Smooth muscle cell (in vitro differentiated cells): ENCODE measurements at regions not wholly inside any gene's neighbourhood (a gene's known extent, or its start where the extent isn't known, plus 50 kb on each side); places are given as distances from the start of the nearest gene placed in this dataset.

Source experiments
- DNase-seq: peaks from one replicate; lab custom pipeline; 2025; ENCODE audit not compliant: unreplicated experiment; lab: John Stamatoyannopoulos, UW
- H2AFZ ChIP-seq: fragments of 200-600 bp; sonication (generic); 2 replicates; pipeline ENCODE4 v1.6.0; 2016; ENCODE audit warnings: antibody characterized with exemption, low read depth, mild to moderate bottlenecking
- H3F3A ChIP-seq: fragments of 200-600 bp; sonication (generic); 2 replicates; pipeline ENCODE4 v1.6.0; 2017; ENCODE audit warnings: antibody characterized with exemption, low read depth
- H3K27ac ChIP-seq: fragments of 200-600 bp; sonication (generic); 2 replicates; pipeline ENCODE4 v1.5.1; 2016; ENCODE audit warnings: low read depth, mild to moderate bottlenecking
- H3K27me3 ChIP-seq: fragments of 200-600 bp; sonication (generic); 2 replicates; pipeline ENCODE4 v1.6.1; 2016; ENCODE audit warnings: low read depth, mild to moderate bottlenecking
- H3K36me3 ChIP-seq: fragments of 200-600 bp; sonication (generic); 2 replicates; pipeline ENCODE4 v1.5.1; 2016; ENCODE audit warnings: low read depth
- H3K4me1 ChIP-seq: fragments of 200-600 bp; sonication (generic); 2 replicates; pipeline ENCODE4 v1.5.1; 2016; ENCODE audit warnings: low read depth
- H3K4me2 ChIP-seq: fragments of 200-600 bp; sonication (generic); 2 replicates; pipeline ENCODE4 v1.6.0; 2016; ENCODE audit warnings: mild to moderate bottlenecking
- H3K4me3 ChIP-seq: fragments of 200-600 bp; sonication (generic); 2 replicates; pipeline ENCODE4 v1.5.1; 2016; ENCODE audit warnings: mild to moderate bottlenecking
- H3K79me2 ChIP-seq: fragments of 200-600 bp; sonication (generic); 2 replicates; pipeline ENCODE4 v1.6.0; 2016; ENCODE audit warnings: low read depth, mild to moderate bottlenecking
- H3K9ac ChIP-seq: fragments of 200-600 bp; sonication (generic); 2 replicates; pipeline ENCODE4 v1.6.0; 2016; ENCODE audit warnings: low read depth
- H3K9me3 ChIP-seq: fragments of 200-600 bp; sonication (generic); replicated peaks from 2 replicates; pipeline ENCODE4 v1.5.1; 2016; ENCODE audit warnings: low read depth
- H4K20me1 ChIP-seq: fragments of 200-600 bp; sonication (generic); 2 replicates; pipeline ENCODE4 v1.6.0; 2016; ENCODE audit warnings: low read depth
- WGBS: methylation state at CpG from one replicate; pipeline ENCODE4 v1.1.7; 2016; ENCODE audit warnings: low lambda C conversion rate; 5-methylcytosine and 5-hydroxymethylcytosine counted together
- TF ChIP-seq, protein P1 (sequence below): fragments of 200-600 bp; sonication (generic); IDR thresholded peaks from 2 replicates; pipeline ENCODE4 v1.5.1; 2017; ENCODE audit warnings: borderline replicate concordance, mild to moderate bottlenecking, antibody characterized with exemption; ENCODE audit not compliant: insufficient read depth, poor library complexity, severe bottlenecking

DNA sequence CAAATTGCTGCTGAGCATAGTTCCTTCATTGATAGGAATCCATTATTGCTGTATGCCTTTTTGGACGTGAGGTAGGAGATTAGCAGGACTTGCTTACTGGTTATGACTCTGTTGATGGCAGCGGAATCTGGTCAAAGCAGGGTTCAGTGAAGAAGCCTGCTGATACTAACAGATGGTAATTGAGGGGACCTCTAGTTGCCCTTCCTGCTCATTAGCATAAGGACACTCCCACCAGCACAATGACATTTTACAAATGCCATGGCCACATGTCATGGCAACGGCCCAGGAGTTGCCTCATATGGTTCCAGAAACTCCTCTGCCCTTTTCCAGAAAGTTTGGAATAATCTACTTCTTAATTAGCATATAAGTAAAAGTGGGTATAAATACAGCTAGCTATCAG is 417.5 kb downstream of the CDC14C start:
- Histone ChIP-seq H3K79me2 (no peaks in the 10 kb centered on the region), H3K4me1 (no peaks in the 10 kb centered on the region), H2AFZ (no peak overlapping the region), H3K4me3 (no peak overlapping the region), H3K4me2 (no peak overlapping the region), H3K36me3 (no peaks in the 10 kb centered on the region), H4K20me1 (no peaks in the 10 kb centered on the region), H3K9ac (no peak overlapping the region), H3F3A (no peaks in the 10 kb centered on the region), H3K9me3 (no peaks in the 10 kb centered on the region), H3K27me3 (no peaks in the 10 kb centered on the region), H3K27ac (no peak overlapping the region)
- 98% methylated on average over 3 of the region's 3 CpGs for WGBS
- no peak for DNase-seq
- TF ChIP-seq, protein P1, sequence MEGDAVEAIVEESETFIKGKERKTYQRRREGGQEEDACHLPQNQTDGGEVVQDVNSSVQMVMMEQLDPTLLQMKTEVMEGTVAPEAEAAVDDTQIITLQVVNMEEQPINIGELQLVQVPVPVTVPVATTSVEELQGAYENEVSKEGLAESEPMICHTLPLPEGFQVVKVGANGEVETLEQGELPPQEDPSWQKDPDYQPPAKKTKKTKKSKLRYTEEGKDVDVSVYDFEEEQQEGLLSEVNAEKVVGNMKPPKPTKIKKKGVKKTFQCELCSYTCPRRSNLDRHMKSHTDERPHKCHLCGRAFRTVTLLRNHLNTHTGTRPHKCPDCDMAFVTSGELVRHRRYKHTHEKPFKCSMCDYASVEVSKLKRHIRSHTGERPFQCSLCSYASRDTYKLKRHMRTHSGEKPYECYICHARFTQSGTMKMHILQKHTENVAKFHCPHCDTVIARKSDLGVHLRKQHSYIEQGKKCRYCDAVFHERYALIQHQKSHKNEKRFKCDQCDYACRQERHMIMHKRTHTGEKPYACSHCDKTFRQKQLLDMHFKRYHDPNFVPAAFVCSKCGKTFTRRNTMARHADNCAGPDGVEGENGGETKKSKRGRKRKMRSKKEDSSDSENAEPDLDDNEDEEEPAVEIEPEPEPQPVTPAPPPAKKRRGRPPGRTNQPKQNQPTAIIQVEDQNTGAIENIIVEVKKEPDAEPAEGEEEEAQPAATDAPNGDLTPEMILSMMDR = no peak

DNA sequence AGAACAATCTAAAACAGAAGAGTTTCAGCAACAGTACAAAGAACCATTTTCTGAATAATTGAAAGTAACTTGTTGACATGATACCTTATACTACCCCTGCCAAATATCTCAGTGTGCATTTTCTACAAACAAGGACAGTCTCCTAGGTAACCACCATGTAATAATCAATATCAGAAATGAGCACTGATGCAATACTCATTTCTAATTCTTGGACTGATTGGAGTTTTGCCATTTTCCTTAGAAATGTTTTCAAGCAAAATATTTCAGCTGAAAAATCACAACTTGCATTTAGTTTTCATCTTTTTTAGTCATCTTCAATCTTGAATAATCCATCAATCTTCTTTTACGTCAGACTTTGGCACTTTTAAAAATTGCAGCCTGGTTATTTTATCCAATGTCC is 420.2 kb downstream of the CDC14C start:
- no peaks in the 10 kb centered on the region for H3K4me1 ChIP-seq
- H3F3A ChIP-seq = no peaks in the 10 kb centered on the region
- H3K27me3 ChIP-seq = no peaks in the 10 kb centered on the region
- TF ChIP-seq, protein P1 = no peak
- DNase-seq = no peak
- 95% methylated on average over 1 of the region's 1 CpG for WGBS
- H3K4me2 ChIP-seq = no peak overlapping the region
- no peaks in the 10 kb centered on the region for H3K9me3 ChIP-seq
- no peak overlapping the region for H3K4me3 ChIP-seq
- H4K20me1 ChIP-seq = no peaks in the 10 kb centered on the region
- H3K79me2 ChIP-seq = no peaks in the 10 kb centered on the region
- H2AFZ ChIP-seq = no peak overlapping the region
- H3K27ac ChIP-seq = no peak overlapping the region
- H3K36me3 ChIP-seq = no peaks in the 10 kb centered on the region
- no peak overlapping the region for H3K9ac ChIP-seq

DNA sequence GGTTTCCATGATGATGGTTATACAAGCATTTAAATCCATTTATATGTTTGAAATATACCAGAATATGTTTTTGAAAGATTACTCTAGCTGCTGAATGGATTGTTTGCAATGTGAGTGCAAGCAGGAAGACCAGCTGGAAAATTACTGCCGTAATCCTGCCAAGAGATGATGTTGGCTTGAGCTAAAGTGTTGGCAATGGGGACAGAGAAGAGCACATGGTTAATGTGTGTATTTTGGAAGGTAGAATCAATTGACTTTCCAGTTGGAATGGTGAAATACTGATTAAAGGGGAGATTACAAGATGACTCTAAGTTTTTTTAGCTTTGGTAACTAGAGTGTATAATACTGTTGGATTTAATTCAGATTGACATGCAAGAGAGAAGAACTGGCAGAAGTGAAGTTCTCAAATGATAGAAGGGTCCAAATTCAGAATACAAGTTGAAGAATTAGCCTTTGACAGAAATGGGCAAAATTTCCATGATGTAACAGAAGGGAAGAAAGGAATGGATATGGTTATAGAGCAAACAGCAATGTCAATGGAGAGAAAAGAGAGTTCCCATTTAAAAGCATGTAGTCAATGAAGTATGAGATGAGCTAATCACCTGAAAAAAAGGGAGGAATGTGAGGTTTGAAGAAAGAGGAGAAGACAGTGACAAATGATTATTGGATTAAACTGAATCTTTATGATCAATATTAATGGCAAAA is 422.0 kb downstream of the CDC14C start:
- no peak for DNase-seq
- Histone ChIP-seq H3K9me3 (no peaks in the 10 kb centered on the region), H3K4me1 (no peaks in the 10 kb centered on the region), H3K79me2 (no peaks in the 10 kb centered on the region), H3K36me3 (no peaks in the 10 kb centered on the region), H3F3A (no peaks in the 10 kb centered on the region), H4K20me1 (no peaks in the 10 kb centered on the region), H3K27ac (no peak overlapping the region), H3K27me3 (no peaks in the 10 kb centered on the region), H3K4me3 (no peak overlapping the region), H3K9ac (no peak overlapping the region), H3K4me2 (no peak overlapping the region), H2AFZ (no peak overlapping the region)
- 84% methylated on average over 1 of the region's 1 CpG for WGBS
- TF ChIP-seq, protein P1 = no peak

DNA sequence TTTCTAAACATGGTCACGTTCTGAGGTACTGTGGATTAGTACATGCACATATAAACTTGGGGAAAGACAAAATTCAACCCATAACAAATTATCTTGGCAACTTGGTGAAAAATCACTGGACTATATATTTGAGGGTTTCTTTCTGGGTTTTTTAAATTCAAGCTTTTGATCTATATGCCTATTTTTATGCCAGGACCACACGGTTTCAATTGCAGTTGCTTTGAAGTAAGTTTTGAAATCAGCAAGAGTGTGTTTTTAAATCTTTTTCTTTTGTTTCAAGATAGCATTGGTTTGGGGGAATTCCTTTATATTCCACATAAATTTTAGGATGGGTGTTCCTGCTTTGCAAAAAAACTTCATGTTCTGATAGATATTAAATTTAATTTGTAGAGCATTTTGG is 406.4 kb upstream of the VWC2 start:
- Histone ChIP-seq H3K36me3 (no peaks in the 10 kb centered on the region), H4K20me1 (no peaks in the 10 kb centered on the region), H3F3A (no peaks in the 10 kb centered on the region), H3K79me2 (no peaks in the 10 kb centered on the region), H3K4me3 (no peak overlapping the region), H3K4me1 (no peaks in the 10 kb centered on the region), H3K4me2 (no peak overlapping the region), H2AFZ (no peak overlapping the region), H3K27ac (no peak overlapping the region), H3K9ac (no peak overlapping the region), H3K27me3 (no peaks in the 10 kb centered on the region), H3K9me3 (no peaks in the 10 kb centered on the region)
- no peak for DNase-seq
- TF ChIP-seq, protein P1 = no peak
- 71% methylated on average over 2 of the region's 2 CpGs for WGBS
